GM20431 (cell line): ENCODE measurements at regions not wholly inside any gene's neighbourhood (a gene's known extent, or its start where the extent isn't known, plus 50 kb on each side); places are given as distances from the start of the nearest gene placed in this dataset.

Experiments
- in situ Hi-C: fragments of 300-500 bp; cut with MseI, MboI; formaldehyde crosslinking; loops from one replicate; pipeline ENCODE4 v1.15.0; 2020; ENCODE audit warnings: low sequenced_read_pairs; ENCODE audit not compliant: unreplicated experiment

DNA sequence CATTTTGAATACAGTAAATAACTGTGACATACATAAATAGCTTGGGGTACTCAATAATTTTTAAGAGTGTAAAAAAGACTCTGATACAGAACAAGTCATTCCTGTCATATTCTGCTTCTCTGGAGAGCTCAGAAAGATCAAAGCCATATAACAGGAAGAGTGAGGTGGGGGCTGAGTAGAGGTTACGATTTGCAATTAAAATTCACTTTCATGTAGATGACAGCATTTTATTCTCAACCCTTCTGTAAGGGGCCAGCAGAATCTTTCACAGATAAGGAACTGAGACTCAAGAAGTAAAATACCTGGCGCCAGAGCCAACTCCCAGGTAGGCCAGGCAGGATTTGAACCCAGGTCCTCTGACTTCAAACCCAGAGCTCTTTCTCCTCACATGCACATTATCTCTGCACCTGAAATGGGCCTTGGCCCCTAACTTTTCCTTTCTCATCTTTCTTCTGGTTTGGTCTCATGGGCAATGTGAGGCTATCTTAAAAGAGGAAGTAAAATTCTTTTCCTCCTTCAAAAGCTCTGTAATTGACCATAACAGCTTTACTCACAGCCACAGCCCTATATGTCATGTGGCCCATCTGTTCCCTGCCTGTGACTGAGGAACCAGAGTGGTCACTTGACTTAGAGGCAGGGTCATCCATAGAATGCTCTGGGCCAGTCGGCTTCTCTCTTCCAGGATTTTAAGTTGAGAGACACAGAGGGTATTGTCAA lies 80.9 kb upstream of the SYT6 start:
- in situ Hi-C loops = no loop called here

DNA sequence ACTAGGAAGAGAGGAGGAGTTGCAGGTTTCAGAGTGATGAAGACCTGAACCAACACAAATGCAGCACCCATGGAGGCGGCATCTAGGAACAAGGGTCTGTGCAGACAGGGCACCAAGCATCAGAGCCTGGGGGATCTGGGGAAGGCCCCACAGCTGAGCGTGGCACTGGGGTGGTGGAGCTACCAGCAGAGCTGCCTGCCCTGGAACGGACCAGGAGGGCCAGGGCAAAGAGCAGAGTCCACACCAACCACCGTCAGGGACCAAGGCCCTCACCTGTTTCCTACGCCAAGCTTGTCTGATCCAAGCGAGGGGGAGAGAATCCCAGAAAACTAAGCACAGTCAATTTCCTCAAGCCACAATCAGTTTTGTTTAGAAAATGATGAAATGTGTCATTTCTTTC lies 79.0 kb upstream of the SYT6 start:
- in situ Hi-C loops = no loop called here

DNA sequence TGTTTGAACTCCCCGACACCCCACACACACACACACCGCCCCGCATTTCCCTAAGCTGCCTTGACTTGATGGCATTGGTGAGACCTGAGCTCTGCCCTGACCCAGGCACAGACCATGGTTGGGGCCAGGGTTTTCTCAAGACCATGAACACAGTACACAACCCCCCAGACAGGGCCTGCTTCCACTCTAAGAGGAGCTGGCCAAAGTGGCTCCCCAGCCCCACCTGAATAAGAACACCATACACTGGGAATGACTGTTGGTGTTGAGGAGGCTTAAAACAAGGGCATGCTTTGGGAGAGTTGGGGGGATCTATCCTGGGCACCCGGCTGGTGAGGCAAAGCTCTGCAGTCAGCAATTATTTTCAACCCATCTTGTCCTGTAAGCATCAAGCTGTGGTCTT lies 77.6 kb upstream of the SYT6 start:
- in situ Hi-C loops = no loop called here

DNA sequence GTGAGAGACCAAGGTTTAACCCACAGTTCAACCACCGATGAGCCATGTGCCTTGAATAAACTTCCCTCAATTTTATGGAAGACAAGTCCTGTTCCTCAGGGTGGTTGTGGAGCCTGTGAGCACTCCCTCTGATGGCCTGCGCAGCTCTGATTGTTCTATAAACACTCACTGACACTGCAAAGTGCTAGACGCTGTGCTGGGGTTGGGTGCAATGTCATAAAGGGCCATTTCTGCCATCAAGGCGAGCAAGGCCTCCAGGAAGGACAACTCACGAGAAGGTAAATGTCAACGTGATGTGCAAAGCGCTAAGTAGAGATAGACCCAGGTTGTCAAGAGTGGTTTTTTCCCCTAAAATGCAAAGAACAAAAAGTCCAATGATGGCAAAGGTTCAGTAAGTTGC lies 75.7 kb upstream of the SYT6 start:
- in situ Hi-C loops = no loop called here

DNA sequence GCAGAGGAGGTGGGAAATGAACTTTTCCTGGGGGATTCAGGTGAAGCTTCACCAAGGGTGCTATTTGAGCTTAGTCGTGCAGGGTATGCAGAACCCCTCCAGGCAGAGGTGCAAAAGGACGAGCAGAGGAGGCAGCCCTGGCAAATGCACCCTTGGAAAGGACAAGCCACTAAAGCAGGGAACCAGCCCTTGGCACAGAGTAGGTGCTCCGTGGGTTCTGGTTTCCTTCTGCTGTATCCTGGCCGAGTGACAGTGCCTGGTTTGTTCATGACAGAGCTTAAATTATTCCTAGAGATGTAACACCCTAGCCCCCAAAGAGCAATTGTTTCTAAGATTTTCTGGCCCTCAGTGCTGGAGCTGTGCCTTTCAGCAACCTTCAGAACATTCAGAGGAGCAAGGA lies 73.4 kb upstream of the SYT6 start:
- in situ Hi-C loops = no loop called here

DNA sequence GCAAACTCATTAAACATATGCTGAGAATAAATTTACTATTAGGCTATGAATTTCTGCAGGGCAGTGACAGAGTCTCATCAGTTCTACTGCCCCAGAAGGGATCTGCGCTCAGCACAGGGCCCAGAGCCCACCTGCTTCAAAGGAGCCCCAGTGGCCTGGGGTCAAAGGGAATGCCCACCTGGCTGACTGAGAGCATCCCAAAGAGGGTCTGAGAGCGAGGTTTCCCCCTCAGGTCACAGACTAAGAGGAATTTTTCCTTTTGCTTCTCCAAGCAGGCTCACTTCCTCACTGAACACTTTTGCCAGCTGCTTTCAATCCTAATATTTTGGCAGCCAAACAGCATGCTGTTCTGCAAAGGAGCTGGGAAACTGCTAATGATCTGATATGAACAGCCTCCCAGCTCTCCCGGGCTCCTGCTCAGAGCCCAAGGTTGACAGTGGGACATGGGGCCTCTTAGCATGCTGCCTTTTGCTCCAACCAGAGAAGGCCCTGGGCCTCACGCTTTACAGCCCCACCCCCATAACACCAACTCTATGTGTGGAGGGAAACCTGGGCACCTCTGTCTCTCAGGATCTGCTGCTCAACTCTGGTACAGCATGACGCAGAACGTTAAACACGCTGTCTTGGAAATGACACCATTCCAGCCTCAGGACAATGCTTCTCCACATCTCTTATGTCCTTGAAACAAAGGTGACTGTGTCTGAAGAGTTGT lies 70.7 kb upstream of the SYT6 start:
- in situ Hi-C loops = no loop called here

DNA sequence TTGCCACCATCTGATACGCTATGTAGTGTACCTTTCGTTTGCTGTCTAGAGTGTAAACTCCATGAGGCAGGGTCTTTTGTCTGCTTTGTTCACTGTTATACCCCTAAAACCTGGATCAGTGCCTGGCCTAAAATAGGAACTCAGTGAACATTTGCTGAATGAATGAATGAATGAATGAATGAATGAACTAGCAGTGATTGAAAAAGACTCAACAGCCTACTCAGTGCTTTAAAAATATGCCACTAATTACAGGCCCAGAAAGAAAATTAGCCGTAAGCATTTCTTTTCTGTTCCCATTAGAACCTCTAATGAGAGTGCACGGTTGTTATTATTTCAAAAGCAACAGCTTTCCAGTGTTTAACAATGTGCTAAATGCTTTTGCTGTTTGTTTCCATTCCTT lies 69.3 kb upstream of the SYT6 start:
- in situ Hi-C loops = no loop called here

DNA sequence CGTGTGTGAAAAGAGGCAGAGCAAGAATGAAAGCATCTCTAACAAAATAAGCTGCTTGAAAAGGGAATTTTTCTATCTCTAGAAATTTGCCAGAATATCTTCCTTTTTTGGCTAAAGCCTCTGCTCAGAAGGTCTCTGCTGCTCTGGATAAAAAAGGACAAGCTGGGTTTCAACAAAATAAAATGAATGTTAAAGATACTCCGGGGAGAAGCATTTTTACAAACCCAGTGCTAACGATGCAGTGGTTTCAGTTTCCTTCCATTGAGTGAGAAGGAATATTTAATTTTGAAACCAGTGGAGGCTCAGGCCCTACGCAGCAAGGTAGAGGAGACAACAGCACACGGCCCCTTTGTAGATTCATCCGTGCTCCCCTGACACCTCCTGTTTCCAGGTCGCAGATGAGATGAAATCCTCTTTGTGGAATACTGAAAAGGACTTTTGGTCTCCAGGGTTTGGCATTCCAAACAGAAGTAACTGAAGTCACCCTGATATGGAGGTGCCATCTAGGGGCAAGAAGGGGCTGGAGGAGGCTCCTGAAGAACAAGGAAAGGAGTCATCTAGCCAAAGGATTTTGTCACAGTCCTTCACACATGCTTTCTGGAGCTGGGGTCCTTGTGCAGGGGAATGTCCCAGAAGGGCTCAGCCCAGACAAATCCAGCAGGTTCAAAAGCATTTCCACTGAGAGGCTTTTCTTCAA lies 65.7 kb upstream of the SYT6 start:
- in situ Hi-C loops = no loop called here

DNA sequence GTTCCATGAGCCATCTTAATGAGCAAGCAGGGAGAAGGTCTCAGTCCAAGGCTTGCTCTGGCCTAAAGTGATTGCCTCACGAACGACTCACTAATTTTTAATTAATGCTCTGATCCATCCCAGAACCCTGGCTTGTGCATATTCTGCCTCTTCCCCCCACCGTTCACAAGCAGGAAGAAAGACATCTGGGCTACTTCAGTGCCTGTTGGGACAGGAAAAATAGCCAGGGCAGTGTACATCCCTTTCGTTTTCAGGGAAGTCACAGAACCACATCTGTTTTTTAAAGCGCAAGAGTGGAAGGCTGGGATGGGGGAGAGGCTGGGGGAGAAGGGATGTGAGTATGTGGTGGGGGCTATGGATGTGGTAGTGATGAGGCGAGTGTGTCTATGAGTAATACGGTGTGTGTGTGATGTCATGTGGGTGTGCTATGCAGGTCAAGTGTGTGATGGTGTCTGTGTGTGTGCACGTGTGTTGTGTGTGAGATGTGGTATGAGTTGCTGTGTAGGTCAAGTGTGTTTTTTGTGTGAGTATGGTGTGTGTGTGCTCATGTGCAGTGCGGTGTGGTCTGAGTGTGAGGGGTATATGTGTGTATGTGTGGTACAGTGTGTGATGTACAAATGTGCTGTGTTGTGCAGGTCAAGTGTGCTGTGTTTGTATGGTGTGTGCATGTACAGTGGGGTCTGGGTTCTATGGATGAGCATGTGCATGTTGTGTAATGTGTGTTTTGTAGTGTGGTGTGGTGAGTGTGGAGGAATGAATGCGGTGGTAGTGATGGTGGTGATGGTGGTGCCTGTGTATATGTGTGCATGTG lies 64.9 kb upstream of the SYT6 start:
- in situ Hi-C loops = no loop called here

DNA sequence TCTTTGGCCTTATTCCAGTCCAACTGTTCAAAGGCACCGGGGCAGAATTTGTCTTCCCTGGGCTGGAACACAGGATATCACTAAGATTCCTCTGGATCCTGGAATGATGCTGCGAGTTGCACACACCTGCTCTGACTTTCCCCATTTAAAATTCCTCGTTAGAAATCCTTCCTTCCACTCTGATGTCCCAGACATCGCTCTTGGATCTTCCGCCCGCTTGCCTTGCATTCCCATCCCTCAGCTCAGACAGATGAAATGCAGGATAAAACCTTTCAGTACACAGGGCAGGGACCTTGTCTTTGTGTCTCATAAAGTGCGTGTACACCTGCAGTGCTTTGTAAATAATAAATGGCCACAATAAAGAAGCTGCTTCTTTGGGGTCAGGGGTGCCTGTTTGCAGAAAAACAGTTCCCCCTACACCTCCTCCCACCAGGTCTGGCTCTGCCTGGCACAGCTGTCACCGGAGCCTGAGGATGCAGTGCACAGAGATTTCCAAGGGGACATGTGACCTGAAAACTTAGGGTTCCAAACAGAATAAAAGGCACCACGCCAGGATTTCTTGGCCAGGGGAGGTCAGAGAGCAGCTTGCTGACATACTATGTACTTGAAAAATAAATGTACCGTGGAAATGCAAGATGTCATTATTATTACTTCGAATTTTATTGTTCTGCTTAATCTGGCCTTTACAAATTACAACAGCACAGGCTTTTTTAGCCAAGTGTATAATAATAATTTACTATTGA lies 62.9 kb upstream of the SYT6 start:
- in situ Hi-C loops = no loop called here

DNA sequence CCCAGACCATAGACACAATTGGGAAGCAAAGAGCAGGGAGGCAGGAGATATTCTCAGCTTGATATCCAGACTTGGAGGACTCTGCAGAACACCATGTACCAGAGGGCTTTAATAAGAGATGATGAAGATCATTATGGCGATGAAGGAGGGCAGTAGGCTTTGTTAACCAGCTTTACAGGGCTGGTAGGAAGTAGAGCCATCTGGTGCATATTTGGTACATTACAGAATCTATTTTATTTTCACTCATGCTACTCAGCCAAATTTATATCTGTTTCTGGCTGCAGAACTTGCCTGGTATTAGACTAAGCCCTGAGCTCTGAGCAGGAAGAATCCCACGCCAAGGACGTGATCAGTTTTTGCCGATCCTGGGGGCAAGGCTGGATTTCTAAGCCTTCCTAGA lies 61.8 kb upstream of the SYT6 start:
- in situ Hi-C loops = no loop called here

DNA sequence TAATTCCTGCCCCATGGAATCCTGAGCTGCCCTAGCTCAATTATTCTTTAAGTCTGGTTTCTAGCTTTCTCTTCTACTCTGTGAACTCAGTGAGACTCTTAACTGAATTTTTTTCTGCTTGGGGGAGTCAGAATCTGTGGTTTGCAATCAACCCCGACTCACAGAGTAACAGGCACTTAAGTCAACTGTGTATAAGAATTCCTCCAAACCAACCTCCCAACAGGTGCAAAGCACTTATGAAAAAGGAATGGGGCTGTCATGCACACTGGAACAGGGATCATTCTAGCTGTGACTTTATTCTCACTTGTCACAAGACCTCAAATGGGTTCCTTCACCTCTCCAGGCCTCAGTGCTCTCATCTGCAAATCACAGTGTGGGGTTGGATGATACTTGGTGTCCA lies 60.3 kb upstream of the SYT6 start:
- in situ Hi-C loops = no loop called here

DNA sequence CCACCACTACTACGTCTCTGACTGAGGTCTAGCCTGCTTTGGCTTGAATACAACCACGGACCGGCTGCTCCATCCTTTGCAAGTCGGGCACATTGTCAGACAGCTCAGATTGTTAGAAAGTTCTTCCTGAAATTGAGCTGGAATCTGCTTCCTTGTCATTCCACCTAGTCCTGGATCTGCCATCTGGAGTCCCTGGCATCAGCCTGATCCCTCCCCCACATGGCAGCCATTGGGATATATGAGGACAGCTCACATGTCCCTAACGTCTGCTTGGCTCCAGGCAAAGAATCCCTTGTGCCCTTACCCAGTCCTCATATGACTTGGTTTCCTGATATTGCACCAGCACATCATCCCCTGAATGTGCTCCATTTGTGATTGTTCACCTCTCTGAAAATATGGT lies 56.3 kb upstream of the SYT6 start:
- in situ Hi-C loops = no loop called here

DNA sequence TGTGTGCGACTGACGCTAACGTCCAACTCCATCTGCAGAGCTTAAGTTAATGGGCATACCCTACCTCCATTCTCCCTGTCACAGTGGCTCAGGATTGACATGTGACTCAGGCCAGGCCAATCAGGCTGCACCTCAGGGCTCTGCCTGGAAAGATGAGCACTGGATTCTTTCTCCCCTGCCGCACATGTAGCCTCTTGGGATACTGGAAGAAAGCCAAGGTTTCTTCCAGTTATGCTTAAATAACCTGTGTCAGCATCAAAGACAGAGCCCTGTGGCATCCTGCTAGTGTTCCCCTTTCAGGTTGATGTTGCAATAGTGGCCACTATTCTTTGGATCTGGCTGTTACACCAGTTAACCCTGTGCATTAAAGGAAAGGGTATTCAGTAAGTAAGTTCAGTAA lies 55.0 kb upstream of the SYT6 start:
- in situ Hi-C loops = no loop called here

DNA sequence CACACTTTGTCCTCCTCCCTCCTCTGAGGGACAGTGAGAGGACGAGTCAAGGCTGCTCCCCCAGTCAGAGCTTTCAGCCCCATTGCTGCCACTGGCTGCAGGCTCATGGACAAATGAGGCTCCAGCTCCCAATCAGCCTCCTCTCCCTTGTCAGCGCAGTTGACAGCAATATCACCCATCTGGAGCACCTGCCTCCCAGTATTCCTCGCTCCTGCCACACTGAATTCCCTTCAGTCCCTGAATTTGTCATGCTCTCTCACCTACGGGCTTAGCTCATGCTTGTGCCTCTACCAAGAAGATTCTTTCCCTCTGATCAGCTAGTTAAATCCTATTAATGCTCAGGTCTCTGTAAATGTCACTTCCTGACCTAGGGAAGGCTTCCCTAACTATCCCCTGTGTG lies 54.4 kb upstream of the SYT6 start:
- in situ Hi-C loops = no loop called here

DNA sequence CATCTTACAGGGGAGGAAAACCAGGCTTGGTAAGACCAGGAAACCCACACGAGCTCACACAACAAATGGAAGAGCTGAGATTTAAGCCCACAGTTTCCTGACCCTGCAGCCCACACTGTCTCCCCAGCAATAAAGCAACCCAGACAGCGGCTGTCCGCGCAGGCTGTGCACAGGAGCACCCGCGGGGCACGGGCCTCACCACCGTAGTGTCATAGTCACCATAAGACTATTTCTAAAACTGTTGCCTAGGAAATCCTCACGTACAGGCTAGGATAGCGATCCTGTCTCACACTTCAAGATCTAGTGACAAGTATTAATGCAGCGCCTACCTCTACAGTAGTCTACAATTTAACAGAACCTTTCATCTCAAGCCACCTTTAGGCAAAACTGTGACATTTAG lies 54.0 kb upstream of the SYT6 start:
- in situ Hi-C loops = no loop called here

DNA sequence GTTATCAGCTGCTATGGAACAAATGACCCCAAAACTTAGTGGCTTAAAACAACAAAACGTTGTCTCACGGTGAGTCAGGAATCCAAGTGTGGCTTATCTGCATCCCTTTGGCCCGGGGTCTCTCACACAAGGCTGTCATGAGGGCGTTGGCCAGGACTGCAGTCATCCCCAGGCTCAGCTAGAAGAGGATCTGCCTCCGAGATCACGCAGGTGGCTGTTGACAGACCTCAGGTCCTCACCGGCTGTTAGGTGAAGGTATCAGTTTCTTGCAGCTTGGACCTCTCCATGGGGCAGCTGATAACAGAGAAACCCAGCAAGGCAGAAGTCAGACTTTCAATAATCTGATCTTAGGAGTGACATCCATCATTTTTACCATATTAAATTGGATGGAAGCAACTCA lies 52.7 kb upstream of the SYT6 start:
- in situ Hi-C loops = no loop called here

DNA sequence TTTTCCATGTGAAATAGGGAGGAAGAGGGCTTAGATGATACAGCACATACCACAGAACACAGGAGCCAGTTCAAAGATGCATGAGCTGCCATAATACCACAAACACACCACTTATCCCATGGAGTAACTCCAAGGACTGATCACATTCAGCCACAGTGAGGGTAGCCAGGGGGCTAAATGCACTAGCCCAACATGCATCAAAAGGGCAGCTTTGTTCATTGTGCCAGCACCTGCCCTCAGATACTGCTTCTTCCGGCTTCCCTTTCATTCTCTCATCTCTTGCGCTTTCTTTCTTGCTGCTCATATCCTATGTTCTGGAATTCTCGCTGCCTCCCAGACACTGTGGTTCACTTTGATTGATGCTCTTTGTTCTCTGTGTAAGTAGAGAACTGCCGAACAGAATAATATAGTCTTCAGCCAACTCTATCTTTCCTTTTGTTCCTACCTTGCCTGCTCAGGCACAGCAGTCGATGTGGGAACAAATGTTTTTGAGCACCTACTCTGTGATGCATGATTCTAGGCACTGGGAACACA lies 50.0 kb upstream of the SYT6 start:
- in situ Hi-C loops = no loop called here
